NCI-H2029 treated with DMSO at 0.1 percent for 48 hours (cell line): ENCODE measurements at regions not wholly inside any gene's neighbourhood (a gene's known extent, or its start where the extent isn't known, plus 50 kb on each side); places are given as distances from the start of the nearest gene placed in this dataset.

Experiments
- DNase-seq: peaks from one replicate; lab custom pipeline; 2025; lab: John Stamatoyannopoulos, UW

- DNase-seq = no peak
Observed at GRCh38 chr6:3640868-3641267, 110.6 kb downstream of the PXDC1 start.

GRCh38 chr6:3638662-3639061 lies 112.9 kb downstream of the PXDC1 start:
- DNase-seq = no peak

DNA sequence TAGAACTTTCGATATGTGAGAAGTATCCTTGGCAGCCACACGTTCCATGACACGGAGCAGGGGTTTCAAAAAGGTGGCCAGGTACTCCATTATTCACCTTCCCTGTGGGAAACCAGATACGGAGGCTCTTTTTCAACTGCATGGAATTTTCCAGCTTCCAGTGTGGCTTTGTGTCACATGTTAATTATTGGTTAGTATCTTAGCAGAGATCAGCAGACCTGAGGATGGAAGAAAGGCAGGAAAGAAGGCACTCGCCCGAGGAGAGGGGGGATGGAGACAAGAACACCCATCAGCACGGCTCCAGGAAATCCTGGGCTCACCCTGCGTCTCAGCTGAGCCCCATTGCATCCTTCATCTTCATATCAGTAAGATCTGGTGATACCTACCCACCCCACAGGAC lies 115.5 kb downstream of the PXDC1 start:
- DNase-seq = no peak

- DNase-seq = no peak
Observed at GRCh38 chr6:3635482-3635881, 116.0 kb downstream of the PXDC1 start.

DNA sequence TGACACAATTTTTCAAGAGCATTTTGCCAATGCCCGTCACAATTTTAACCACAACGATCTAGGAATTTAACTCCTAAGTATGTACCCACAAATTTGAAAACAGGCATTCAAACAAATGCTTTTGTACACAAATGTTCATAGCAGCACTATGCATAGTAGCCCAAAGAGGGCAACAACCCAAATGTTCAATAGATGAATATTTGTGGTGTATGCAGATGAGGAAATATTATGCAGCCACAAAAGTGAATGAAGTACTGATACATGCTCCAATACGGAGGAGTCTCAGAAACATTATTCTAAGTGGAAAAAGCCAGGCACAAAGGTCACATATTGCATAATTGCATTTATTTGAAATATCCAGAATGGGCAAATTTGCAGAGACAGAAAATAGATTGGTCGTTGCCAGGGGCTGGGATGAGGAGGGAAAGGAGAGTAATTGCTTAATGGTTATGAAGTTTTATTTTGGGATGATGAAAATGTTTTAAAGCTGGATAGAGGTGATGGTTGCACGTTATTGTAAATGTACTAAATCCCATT lies 117.2 kb downstream of the PXDC1 start:
- DNase-seq = no peak

GRCh38 chr6:3633711-3634110 lies 117.8 kb downstream of the PXDC1 start:
- no peak for DNase-seq

- DNase-seq = no peak
Observed at GRCh38 chr6:3631877-3632276, 119.6 kb downstream of the PXDC1 start.

DNA sequence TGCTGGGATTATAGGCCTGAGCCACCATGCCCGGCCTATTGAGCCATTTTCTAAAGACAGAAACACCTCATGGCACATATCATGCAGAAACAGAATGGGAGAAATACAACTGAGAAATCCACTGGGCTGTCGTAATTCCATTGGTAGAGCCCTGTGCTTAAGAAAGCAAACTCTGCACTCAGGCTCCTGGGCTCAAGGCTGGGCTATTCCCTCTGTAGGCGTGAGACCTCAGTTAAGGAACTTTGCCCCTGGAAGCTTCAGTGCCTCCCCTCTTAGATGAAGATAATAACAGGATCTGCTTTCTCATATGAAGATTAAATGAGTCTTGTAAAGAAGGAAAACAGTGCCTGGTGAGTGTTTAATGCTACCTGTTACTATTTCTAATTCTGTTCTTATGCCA lies 120.3 kb downstream of the PXDC1 start:
- no peak for DNase-seq

DNA sequence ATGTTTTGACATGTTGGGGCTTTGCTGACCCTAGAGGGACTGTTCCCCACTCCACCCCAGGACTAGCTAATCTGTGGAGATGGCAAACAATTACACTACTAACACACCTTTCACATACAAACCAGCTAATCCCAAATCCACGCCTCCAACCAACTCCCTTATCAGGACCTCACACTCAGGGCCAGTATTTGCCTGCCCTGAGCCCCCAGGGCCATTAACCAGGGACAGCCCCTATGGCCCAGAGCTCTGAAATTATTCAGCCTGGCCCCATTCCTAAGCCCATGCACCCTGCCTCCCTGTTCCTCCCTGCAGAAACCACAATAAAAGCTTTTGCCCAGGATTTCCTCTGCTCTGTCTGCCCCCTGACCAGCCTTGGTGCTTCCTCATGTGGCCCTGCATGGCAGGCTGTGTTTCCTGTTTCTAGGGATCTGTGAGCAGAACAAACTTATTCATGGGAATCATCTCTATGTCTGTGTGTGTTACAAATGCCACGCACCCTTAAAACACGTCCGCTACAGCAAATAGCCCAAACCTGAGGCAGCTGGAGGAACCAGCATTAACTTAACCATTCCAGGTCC lies 121.2 kb downstream of the PXDC1 start:
- no peak for DNase-seq

GRCh38 chr6:3627956-3628835 lies 123.3 kb downstream of the PXDC1 start:
- DNase-seq = peak; percentile 88

DNA sequence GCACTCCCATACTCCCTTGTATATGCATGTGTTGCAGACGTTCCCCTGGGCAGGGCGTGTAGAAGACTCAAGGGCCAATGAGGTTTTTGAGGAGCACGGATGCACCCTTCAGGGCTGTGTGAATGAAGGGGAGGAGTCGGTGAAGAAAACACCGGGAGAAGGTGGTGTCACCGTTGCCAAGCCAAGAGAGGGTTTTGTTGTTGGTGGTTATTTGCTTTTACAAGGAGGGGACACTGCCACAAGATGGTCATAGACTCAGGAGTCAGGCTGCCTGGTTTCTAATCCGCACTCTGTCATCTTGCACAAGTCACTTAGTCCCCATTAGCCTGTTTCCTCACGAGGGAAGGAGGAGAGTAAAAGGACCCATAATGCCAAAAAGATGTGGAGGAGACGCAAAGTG lies 124.0 kb downstream of the PXDC1 start:
- DNase-seq = peak; percentile 82

GRCh38 chr6:3625980-3626563 lies 125.4 kb downstream of the PXDC1 start:
- DNase-seq = no peak

GRCh38 chr6:3625149-3625979 lies 126.1 kb downstream of the PXDC1 start:
- no peak for DNase-seq

GRCh38 chr6:3624250-3625136 lies 127.0 kb downstream of the PXDC1 start:
- DNase-seq = no peak

GRCh38 chr6:3623451-3624249 lies 127.9 kb downstream of the PXDC1 start:
- DNase-seq = no peak

GRCh38 chr6:3621411-3621810 lies 130.1 kb downstream of the PXDC1 start:
- DNase-seq = no peak

DNA sequence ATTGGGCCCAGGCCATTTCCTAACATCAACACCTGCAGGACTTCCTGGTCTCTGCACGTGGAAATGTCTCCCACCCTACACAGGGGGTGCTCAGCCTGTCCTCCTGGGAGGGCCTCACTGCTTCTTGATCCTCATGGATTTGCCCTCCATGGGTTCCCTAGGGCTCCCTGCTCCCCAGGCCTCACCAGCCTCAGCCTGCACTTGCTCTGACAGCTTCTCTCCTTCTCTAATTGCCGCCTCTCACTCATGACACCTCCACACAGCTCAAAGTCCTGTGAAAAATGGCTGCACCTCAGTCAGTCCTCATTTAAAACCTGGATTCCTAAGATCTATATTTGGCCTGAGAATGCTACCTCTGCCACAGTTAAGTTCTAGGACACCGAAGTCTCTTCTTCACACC lies 130.6 kb downstream of the PXDC1 start:
- no peak for DNase-seq

- DNase-seq = no peak
Observed at GRCh38 chr6:3620389-3620788, 131.1 kb downstream of the PXDC1 start.

DNA sequence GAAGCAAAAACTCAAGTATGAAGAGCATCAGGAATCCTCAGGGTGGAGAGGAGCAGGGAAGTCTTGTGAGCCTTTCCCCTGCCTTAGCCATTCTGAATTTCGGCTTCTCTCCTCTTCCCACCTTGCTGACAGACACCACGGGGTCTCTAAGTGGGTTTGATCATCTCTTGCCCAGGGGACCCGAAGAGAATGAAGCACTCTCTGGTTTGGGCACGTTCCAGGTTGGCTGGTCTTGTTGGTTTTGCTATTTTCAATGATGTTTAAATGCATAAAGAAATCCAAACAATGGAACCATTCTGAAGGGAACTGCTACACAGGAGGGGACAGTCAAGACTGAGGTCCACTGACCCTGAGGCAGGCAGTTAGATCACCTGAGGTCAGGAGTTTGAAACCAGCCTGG lies 131.7 kb downstream of the PXDC1 start:
- DNase-seq = no peak

DNA sequence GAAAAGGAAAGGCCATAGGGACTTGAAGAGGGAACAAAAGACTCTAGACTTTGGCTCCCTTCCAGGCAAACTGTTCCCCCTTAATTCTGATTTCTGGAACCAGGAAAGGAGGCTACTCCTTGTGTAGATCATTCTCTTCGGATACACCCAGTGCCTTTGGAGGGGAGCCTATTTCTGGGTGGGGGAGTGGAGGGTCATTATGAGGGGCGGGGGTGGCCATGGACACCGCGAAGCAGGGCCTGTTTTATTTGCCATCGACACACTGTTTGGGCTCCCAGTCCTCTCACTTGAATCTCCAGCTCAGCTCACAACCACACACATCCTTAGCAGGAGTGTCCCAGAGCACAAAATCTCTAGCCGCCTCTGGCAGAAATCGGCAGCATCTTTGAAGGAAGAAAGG lies 132.3 kb downstream of the PXDC1 start:
- no peak for DNase-seq
